Stimulated activated CD4-positive, alpha-beta T cell treated with anti-CD3 and anti-CD28 coated beads, Interleukin-4, amount 100 ng/mL, for 24 hours (primary cell): ENCODE measurements at regions not wholly inside any gene's neighbourhood (a gene's known extent, or its start where the extent isn't known, plus 50 kb on each side); places are given as distances from the start of the nearest gene placed in this dataset.

Source experiments
- DNase-seq: peaks from one replicate; pipeline ENCODE4 v3.0.0-alpha.2; 2020

GRCh38 chr4:121226362-121226761, 62.2 kb upstream of the TNIP3 start:
- DNase-seq, result no peak

- no peak for DNase-seq
These were observed 57.5 kb upstream of the TNIP3 start for GRCh38 chr4:121221608-121222007.

GRCh38 chr4:121221201-121221600, 57.1 kb upstream of the TNIP3 start:
- DNase-seq, result no peak

DNA sequence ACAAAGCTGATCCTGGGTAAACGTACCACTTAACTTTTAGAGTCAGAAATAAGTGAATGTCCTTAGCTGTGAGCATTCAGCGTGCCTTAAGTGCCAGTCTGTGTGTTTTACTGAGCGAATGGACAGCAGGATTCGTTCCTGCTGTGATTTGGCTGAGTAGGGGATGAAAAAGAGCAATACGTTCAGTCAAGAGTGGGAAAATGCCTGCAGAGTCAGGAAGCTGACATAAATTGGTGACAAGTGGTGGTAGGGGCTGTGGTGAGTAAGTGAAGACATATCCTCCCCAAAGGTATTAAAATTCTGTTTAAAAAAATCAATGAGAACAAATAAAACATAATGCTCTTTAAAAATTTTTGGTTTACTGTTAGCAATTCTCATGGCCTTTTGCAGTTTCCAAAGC, 56.6 kb upstream of the TNIP3 start:
- DNase-seq, result no peak

DNA sequence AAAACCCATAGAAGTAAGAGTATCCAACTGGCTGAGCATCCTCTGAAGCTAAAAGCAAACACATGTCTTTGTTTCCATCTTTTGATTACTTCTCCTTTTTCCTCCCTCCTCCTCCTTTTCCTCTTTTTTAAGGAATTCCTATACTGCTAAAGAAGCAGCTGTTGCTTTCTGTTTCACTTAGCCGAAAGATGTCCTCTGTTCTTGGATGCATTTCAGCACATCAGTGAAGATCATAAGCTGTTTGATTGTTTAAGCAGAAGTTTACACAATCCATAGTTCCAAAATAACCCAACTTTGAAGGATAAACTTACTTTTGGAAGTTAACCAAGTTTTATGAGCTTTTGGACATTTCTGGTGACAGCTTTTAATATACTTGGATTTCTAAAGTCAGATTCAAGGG, 55.1 kb upstream of the TNIP3 start:
- no peak for DNase-seq

DNA sequence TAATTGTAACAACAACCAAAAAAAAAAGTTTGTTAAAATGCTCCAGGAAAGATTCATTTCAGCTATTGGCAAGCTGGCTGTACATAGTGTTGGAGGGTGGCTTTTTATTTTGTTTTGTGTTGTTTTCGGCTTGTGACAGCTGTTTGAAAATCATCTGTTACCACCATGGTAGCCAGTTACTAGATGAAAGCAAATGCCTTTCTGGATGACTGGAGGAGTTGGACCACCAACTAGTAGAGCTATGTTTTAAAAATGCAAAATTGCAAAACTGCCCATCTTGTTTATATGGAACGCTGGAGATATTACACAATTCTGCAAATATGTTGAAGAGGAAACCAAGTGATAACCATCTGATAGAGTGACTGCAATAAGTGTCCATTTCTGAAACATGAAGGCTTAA, 53.2 kb upstream of the TNIP3 start:
- DNase-seq, result no peak

GRCh38 chr4:121216461-121216860, 52.3 kb upstream of the TNIP3 start:
- no peak for DNase-seq

DNA sequence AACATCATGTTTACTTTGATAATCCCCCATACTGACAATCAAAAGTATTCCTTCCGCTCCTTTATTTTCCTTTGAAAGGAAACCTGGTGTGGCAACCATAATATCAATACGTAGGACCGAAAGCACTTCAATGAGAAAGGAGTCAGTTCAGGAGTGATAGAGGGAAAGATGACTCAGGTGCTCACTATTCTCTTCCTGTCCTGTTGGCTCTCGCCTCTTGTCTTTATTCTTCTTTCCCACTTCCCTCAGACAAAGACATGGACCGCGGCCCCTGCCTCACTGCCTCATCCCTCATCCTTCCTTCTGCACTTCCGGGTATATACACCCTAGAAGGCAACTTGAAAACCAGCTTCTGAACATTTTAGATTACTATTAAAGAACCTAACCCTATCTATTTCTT, 49.8 kb upstream of the TNIP3 start:
- DNase-seq, result no peak
